Right renal pelvis (tissue), 4 donors: ENCODE measurements at regions not wholly inside any gene's neighbourhood (a gene's known extent, or its start where the extent isn't known, plus 50 kb on each side); places are given as distances from the start of the nearest gene placed in this dataset.

Source experiments
- DNase-seq, 4 donors: peaks; one replicate each; pipeline ENCODE4 v3.0.0-alpha.2; 2013; ENCODE audit warnings: low read depth in 4 of 4, low spot score in 3 of 4, missing footprints in 1 of 4

- DNase-seq: no peak
Measured at GRCh38 chr3:65060904-65061303, 373.1 kb upstream of the ADAMTS9 start.

- DNase-seq: no peak
Measured at GRCh38 chr3:65052101-65052500, 364.3 kb upstream of the ADAMTS9 start.

- no peak for DNase-seq
Measured at GRCh38 chr3:65048151-65048550, 360.4 kb upstream of the ADAMTS9 start.

- no peak for DNase-seq
Measured at GRCh38 chr3:65045138-65045537, 357.3 kb upstream of the ADAMTS9 start.

GRCh38 chr3:65044401-65044800, 356.6 kb upstream of the ADAMTS9 start:
- DNase-seq: no peak

GRCh38 chr3:65042675-65043074, 354.9 kb upstream of the ADAMTS9 start:
- DNase-seq: no peak

GRCh38 chr3:65039754-65040210, 352.0 kb upstream of the ADAMTS9 start:
- DNase-seq: no peak

GRCh38 chr3:65037861-65038260, 350.1 kb upstream of the ADAMTS9 start:
- no peak for DNase-seq

GRCh38 chr3:65035246-65035645, 347.4 kb upstream of the ADAMTS9 start:
- no peak for DNase-seq

GRCh38 chr3:65033576-65033975, 345.8 kb upstream of the ADAMTS9 start:
- no peak for DNase-seq

GRCh38 chr3:65030847-65031463, 343.2 kb upstream of the ADAMTS9 start:
- no peak for DNase-seq

GRCh38 chr3:65030014-65030627, 342.3 kb upstream of the ADAMTS9 start:
- no peak for DNase-seq

GRCh38 chr3:65029130-65029529, 341.3 kb upstream of the ADAMTS9 start:
- DNase-seq: no peak

GRCh38 chr3:65028024-65028423, 340.2 kb upstream of the ADAMTS9 start:
- DNase-seq: no peak

- no peak for DNase-seq
Measured at GRCh38 chr3:65027335-65027734, 339.5 kb upstream of the ADAMTS9 start.

GRCh38 chr3:65026151-65026550, 338.4 kb upstream of the ADAMTS9 start:
- no peak for DNase-seq

GRCh38 chr3:65024148-65024547, 336.3 kb upstream of the ADAMTS9 start:
- no peak for DNase-seq

- DNase-seq: no peak
Measured at GRCh38 chr3:65020281-65021160, 332.7 kb upstream of the ADAMTS9 start.

GRCh38 chr3:65019443-65020055, 331.7 kb upstream of the ADAMTS9 start:
- no peak for DNase-seq

GRCh38 chr3:65018801-65019200, 331.0 kb upstream of the ADAMTS9 start:
- DNase-seq: no peak

GRCh38 chr3:65017359-65017758, 329.6 kb upstream of the ADAMTS9 start:
- DNase-seq: no peak
